AG04449 (cell line): ENCODE measurements at regions not wholly inside any gene's neighbourhood (a gene's known extent, or its start where the extent isn't known, plus 50 kb on each side); places are given as distances from the start of the nearest gene placed in this dataset.
"Not testable (repeated sequence)": the region's sequence is repeated elsewhere in the genome, so short reads cannot be mapped to it uniquely, and the experiment has no call there.

Experiments
- CTCF ChIA-PET: fragments of 350-600 bp; formaldehyde crosslinking; extraction: SDS; loops from one replicate; lab custom pipeline; 2021; ENCODE audit warnings: antibody characterized with exemption; lab: Yijun Ruan, JAX
- POLR2A ChIA-PET: fragments of 400-600, 350-600 bp; formaldehyde crosslinking; extraction: SDS; loops from one replicate; lab custom pipeline; 2020; ENCODE audit warnings: antibody characterized with exemption, inconsistent platforms; lab: Yijun Ruan, JAX
- DNase-seq: peaks from one replicate; pipeline ENCODE4 v3.0.0-alpha.2; 2010; ENCODE audit warnings: low read depth, low spot score
- H3K4me3 ChIP-seq: 2 replicates; pipeline ENCODE4 v1.5.1; 2011; ENCODE audit warnings: low read depth, mild to moderate bottlenecking, control low read depth, low read length

GRCh38 chr21:6565190-6566094, 3955.9 kb upstream of the TPTE start:
- CTCF ChIA-PET, POLR2A ChIA-PET, H3K4me3 ChIP-seq, DNase-seq: not testable (repeated sequence)

GRCh38 chr21:6567542-6567941, 3953.8 kb upstream of the TPTE start:
- H3K4me3 ChIP-seq, DNase-seq, CTCF ChIA-PET, POLR2A ChIA-PET: not testable (repeated sequence)

DNA sequence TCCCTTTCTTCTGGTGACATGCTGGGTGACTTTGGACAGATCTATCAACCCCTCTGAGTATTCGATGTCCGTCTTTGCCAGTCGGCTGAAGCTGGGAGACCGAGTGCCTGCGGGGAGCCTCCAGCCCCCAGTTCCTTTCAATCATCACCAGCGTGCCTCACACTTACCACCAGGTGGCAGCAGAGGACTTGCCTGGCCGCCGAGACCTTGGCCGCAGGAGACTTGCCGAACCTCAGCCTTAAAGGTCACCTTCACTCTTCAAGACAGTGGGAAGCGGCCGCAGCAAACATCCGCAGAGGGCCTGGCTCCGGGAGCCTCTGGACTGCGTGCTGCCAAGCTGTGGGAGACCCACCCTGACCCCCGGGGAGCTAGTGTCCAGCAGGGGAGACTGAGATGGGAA, 3952.2 kb upstream of the TPTE start:
- DNase-seq, H3K4me3 ChIP-seq, POLR2A ChIA-PET, CTCF ChIA-PET: not testable (repeated sequence)

DNA sequence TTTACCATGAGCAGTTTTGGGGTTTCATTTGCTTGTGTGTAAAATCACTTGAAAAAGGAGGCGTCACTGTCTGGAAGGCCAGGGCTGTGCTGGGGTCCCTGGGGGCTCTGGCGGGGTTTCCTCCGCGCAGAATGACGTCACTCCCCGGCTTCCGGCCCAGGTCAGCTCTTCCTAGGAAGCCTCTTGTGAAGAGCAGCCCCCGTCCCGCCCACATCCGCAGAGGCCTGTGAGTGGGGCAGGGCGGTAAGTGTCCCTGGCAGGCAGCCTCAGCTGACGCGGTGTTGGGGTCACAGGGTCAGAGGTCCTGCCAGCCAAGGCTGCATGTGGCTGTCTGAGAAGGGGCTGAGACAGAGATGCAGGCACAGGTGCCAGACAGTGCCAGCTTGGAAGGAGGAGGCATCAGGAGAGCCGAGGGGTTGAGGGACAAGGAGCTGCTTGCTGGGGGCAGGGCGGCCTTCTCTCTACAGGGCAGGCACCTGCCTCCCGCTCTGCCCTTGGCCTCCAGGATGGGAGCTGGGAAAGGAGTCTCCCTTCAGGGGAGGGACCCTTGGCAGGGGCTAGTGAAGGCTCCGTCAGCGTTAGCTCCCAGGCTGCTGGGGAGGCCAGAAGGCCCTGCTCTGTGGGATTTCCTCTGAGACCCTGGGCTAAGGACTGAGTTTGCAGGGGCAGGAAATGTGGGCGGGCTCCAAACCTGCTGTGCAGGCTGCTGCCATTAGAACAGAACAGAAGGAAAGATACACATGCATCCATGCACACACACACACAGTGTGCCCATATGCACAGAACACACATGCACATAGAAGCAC, 3951.6 kb upstream of the TPTE start:
- H3K4me3 ChIP-seq, CTCF ChIA-PET, DNase-seq, POLR2A ChIA-PET: not testable (repeated sequence)

DNA sequence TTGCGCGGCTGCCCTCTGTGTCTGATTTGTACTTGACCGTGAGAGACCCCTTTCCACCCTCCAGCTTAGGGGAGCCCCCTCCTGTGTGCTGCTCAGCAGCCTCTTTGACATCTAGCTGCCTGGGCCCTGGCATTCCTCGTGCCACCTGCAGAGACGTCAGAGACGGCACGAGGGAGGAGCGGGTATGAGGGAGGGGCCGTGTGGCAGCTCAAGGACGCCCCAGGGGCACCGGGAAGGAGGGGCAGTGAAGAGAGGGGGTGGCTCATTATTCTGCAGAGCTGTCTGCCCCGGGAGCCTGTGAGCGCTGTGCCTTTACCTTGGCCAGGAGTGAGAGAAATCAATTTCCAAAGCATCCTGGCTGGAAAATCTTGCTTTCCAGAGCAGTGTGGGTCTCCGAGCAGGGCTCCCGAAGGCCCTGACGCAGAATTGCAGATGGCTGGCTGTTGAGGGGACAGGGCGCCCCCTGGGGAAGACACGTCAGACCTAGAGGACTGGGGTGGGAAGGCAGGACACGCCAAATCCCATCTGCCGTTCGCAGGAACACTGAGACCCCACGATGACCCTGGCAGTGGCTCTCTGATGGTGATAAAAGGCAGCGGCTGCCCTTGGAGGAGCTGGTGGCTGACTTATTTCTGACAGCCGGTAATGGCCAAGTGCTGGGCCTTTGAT, 3950.5 kb upstream of the TPTE start:
- H3K4me3 ChIP-seq, CTCF ChIA-PET, DNase-seq, POLR2A ChIA-PET: not testable (repeated sequence)

- POLR2A ChIA-PET, CTCF ChIA-PET, H3K4me3 ChIP-seq, DNase-seq: not testable (repeated sequence)
These were observed 3947.8 kb upstream of the TPTE start for GRCh38 chr21:6573576-6573975.

DNA sequence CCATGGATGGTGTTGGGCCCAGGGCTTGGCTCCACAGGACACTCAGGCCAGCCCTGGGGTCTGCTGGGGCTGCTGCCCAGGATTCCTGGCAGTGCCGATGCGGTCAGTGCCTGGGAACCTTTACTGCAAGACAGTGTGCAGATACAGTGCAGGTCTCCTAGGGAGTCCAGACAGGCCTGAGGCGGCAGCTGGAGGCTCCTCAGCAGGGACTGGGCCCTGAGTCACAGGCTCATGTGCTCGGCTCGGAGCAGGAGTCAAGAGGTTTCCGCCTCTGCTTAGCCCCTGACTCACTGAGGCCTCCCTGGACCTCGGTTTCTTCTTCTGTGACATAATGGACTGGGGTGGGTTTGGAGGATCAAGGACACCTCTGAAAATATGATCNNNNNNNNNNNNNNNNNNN, 3941.6 kb upstream of the TPTE start:
- H3K4me3 ChIP-seq, CTCF ChIA-PET, POLR2A ChIA-PET, DNase-seq: not testable (repeated sequence)
